ENCODE measurements at regions not wholly inside any gene's neighbourhood (a gene's known extent, or its start where the extent isn't known, plus 50 kb on each side); places are given as distances from the start of the nearest gene placed in this dataset.

- TF ChIP-seq CTCF (conservative IDR thresholded peaks at IDR 0.05; ENCODE audit: low read depth in 2 of 2) (no peak), EZH2 (IDR thresholded peaks at IDR 0.05; ENCODE audit: low read depth, unreplicated experiment) (no peak), REST (IDR thresholded peaks at IDR 0.05; ENCODE audit: unreplicated experiment) (no peak), POLR2AphosphoS5 (IDR thresholded peaks at IDR 0.05; ENCODE audit: low read depth) (no peak), CREB1 (CRISPR knock-in tag; IDR thresholded peaks at IDR 0.05; ENCODE audit: low read depth) (no peak)
These were observed 1265.8 kb downstream of the REEP3 start for GRCh38 chr10:64786989-64787388.
